H1 (cell line): ENCODE measurements at regions not wholly inside any gene's neighbourhood (a gene's known extent, or its start where the extent isn't known, plus 50 kb on each side); places are given as distances from the start of the nearest gene placed in this dataset.
A peak's percentile ranks its signal among the peaks of the same experiment; 100 is the strongest.

Experiments used
- CTCF ChIA-PET: fragments of 300-600 bp; sonication (Branson Sonifier 250); formaldehyde crosslinking; loops from one replicate; lab custom pipeline; 2021; ENCODE audit not compliant: partially characterized antibody; lab: Charles Lee
- POLR2A ChIA-PET: fragments of 300-600 bp; sonication (Branson Sonifier 250); formaldehyde crosslinking; loops from one replicate; lab custom pipeline; 2021; ENCODE audit warnings: inconsistent platforms; ENCODE audit not compliant: partially characterized antibody; lab: Charles Lee
- DNase-seq, 2 experiments: peaks; one replicate each; pipeline versions ENCODE4 v3.0.0 to v3.0.0-alpha.2; 2010 to 2022; ENCODE audit warnings: low spot score in 2 of 2, low read depth in 1 of 2, mixed read lengths in 1 of 2
- FAIRE-seq: peaks from 2 replicates; lab custom pipeline; 2011; peaks lifted over from hg19 to GRCh38; lab: Jason Lieb, UNC
- H2AFZ ChIP-seq: 2 replicates; pipeline ENCODE4 v1.8.1; 2012; ENCODE audit warnings: low read length, inconsistent platforms
- H2AK5ac ChIP-seq: 2 replicates; pipeline ENCODE4 v1.6.1; 2013; ENCODE audit warnings: low read depth, low read length
- H2BK120ac ChIP-seq: replicated peaks from 2 replicates; pipeline ENCODE3; 2013; ENCODE audit warnings: low read depth, low read length, inconsistent platforms
- H2BK12ac ChIP-seq: 2 replicates; pipeline ENCODE4 v1.6.1; 2013; ENCODE audit warnings: low read depth, low read length
- H2BK15ac ChIP-seq: 2 replicates; pipeline ENCODE4 v1.6.1; 2013; ENCODE audit warnings: low read length
- H2BK20ac ChIP-seq: 2 replicates; pipeline ENCODE4 v1.6.1; 2013; ENCODE audit warnings: low read length
- H2BK5ac ChIP-seq: 2 replicates; pipeline ENCODE4 v1.6.1; 2013; ENCODE audit warnings: low read depth, low read length
- H3K14ac ChIP-seq: 2 replicates; pipeline ENCODE4 v1.6.1; 2013; ENCODE audit warnings: inconsistent platforms; ENCODE audit not compliant: insufficient read length
- H3K18ac ChIP-seq: 2 replicates; pipeline ENCODE4 v1.6.1; 2013; ENCODE audit warnings: low read length; ENCODE audit errors: extremely low read depth
- H3K23ac ChIP-seq: 2 replicates; pipeline ENCODE4 v1.6.1; 2013; ENCODE audit warnings: inconsistent platforms; ENCODE audit not compliant: insufficient read length
- H3K23me2 ChIP-seq: 2 replicates; pipeline ENCODE4 v1.6.1; 2013; ENCODE audit warnings: low read depth, low read length
- H3K27ac ChIP-seq: 2 replicates; pipeline ENCODE4 v1.6.1; 2011; ENCODE audit warnings: low read depth, low read length, inconsistent platforms
- H3K27me3 ChIP-seq, 4 experiments: replicated peaks in 1 of 4; 1 replicate in 1 of 4; 2 replicates in 3 of 4; pipeline versions ENCODE4 v1.6.1 to v1.8.1; 2011 to 2013; ENCODE audit warnings: low read length in 3 of 4, mild to moderate bottlenecking in 3 of 4, inconsistent platforms in 2 of 4, mixed read lengths in 2 of 4, moderate library complexity in 1 of 4; ENCODE audit not compliant: control insufficient read depth in 3 of 4, insufficient read depth in 3 of 4; ENCODE audit errors: extremely low read depth in 1 of 4
- H3K36me3 ChIP-seq, 4 experiments: 2 replicates each; pipeline versions ENCODE4 v1.6.1 to v1.8.1; 2011 to 2013; ENCODE audit warnings: mild to moderate bottlenecking in 4 of 4, low read length in 3 of 4, moderate library complexity in 2 of 4, control low read depth in 1 of 4, inconsistent platforms in 1 of 4; ENCODE audit not compliant: insufficient read depth in 4 of 4, control insufficient read depth in 2 of 4
- H3K4ac ChIP-seq: replicated peaks from 2 replicates; pipeline ENCODE3; 2013; ENCODE audit warnings: low read length, low read depth, mixed read lengths, inconsistent platforms; ENCODE audit not compliant: insufficient read length
- H3K4me1 ChIP-seq, 4 experiments: replicated peaks in 1 of 4; 1 replicate in 1 of 4; 2 replicates in 3 of 4; pipeline versions ENCODE4 v1.6.1 to v1.8.1; 2011 to 2013; ENCODE audit warnings: low read length in 3 of 4, inconsistent platforms in 2 of 4, mixed read lengths in 1 of 4; ENCODE audit not compliant: insufficient read depth in 4 of 4, control insufficient read depth in 3 of 4
- H3K4me2 ChIP-seq, 2 experiments: 2 replicates each; pipeline versions ENCODE4 v1.6.1 to v1.8.1; 2011 to 2013; ENCODE audit warnings: low read depth in 2 of 2, low read length in 2 of 2, control low read depth in 1 of 2, inconsistent platforms in 1 of 2, mild to moderate bottlenecking in 1 of 2; ENCODE audit not compliant: insufficient read depth in 1 of 2
- H3K4me3 ChIP-seq, 4 experiments: fragments of 200-600, 300-600 bp in 1 of 4; sonication (generic), shearing (Covaris generic), sonication (Bioruptor Twin) in 1 of 4; 2 replicates each; pipeline versions ENCODE4 v1.5.1 to v1.8.1; 2011 to 2016; ENCODE audit warnings: low read length in 4 of 4, low read depth in 3 of 4, control low read depth in 2 of 4, inconsistent platforms in 2 of 4, mild to moderate bottlenecking in 2 of 4, mixed read lengths in 1 of 4, moderate library complexity in 1 of 4; ENCODE audit not compliant: insufficient read depth in 2 of 4; ENCODE audit errors: extremely low read depth in 1 of 4
- H3K56ac ChIP-seq: replicated peaks from 2 replicates; pipeline ENCODE3; 2013; ENCODE audit warnings: low read depth, mild to moderate bottlenecking, mixed read lengths, low read length, inconsistent platforms; ENCODE audit not compliant: insufficient read length
- H3K79me1 ChIP-seq: 2 replicates; pipeline ENCODE4 v1.6.1; 2013; ENCODE audit warnings: low read depth, low read length, control low read depth
- H3K79me2 ChIP-seq, 2 experiments: 2 replicates each; pipeline versions ENCODE4 v1.6.1 to v1.8.1; 2012 to 2013; ENCODE audit warnings: low read length in 2 of 2, mild to moderate bottlenecking in 2 of 2, inconsistent platforms in 1 of 2; ENCODE audit not compliant: insufficient read depth in 2 of 2, control insufficient read depth in 1 of 2
- H3K9ac ChIP-seq, 4 experiments: replicated peaks in 1 of 4; 1 replicate in 1 of 4; 2 replicates in 3 of 4; pipeline versions ENCODE4 v1.6.1 to v1.8.1; 2011 to 2013; ENCODE audit warnings: low read depth in 3 of 4, low read length in 3 of 4, control low read depth in 2 of 4, mild to moderate bottlenecking in 2 of 4, moderate library complexity in 2 of 4, inconsistent platforms in 1 of 4; ENCODE audit errors: extremely low read depth in 1 of 4
- H3K9me3 ChIP-seq, 2 experiments: 2 replicates each; pipeline versions ENCODE4 v1.6.1 to v1.8.1; 2012 to 2013; ENCODE audit warnings: mild to moderate bottlenecking in 2 of 2, moderate library complexity in 2 of 2, control low read depth in 1 of 2, inconsistent platforms in 1 of 2, low read depth in 1 of 2, low read length in 1 of 2, mixed read lengths in 1 of 2; ENCODE audit not compliant: insufficient read depth in 2 of 2
- H4K20me1 ChIP-seq, 2 experiments: replicated peaks in 1 of 2; 2 replicates each; pipeline versions ENCODE3 to v1.8.1; 2011 to 2013; ENCODE audit warnings: inconsistent platforms in 2 of 2, low read length in 2 of 2, mild to moderate bottlenecking in 1 of 2; ENCODE audit not compliant: insufficient read depth in 2 of 2, control insufficient read depth in 1 of 2
- H4K5ac ChIP-seq: 2 replicates; pipeline ENCODE4 v1.6.1; 2013; ENCODE audit warnings: low read length, low read depth, mixed read lengths, inconsistent platforms; ENCODE audit not compliant: insufficient read length
- H4K8ac ChIP-seq: 2 replicates; pipeline ENCODE4 v1.8.0; 2013; ENCODE audit warnings: mild to moderate bottlenecking, moderate library complexity, low read length, inconsistent platforms; ENCODE audit not compliant: insufficient read depth; ENCODE audit errors: extremely low read depth
- H4K91ac ChIP-seq: replicated peaks from 2 replicates; pipeline ENCODE3; 2013; ENCODE audit warnings: low read length, mixed read lengths, inconsistent platforms; ENCODE audit not compliant: insufficient read length
- CBX8 ChIP-seq: fragments of 300-800, 300-1000 bp; sonication (generic); IDR thresholded peaks from 2 replicates; pipeline ENCODE4 v1.7.1; 2016; ENCODE audit warnings: low read depth, low read length, borderline replicate concordance
- GABPA ChIP-seq: IDR thresholded peaks from 2 replicates; pipeline ENCODE4 v1.6.1; 2011; ENCODE audit warnings: mild to moderate bottlenecking, low read length, moderate library complexity, borderline replicate concordance; ENCODE audit not compliant: insufficient read depth
- NANOG ChIP-seq: IDR thresholded peaks from 2 replicates; pipeline ENCODE4 v1.6.1; 2011; ENCODE audit warnings: low read length, low read depth, mild to moderate bottlenecking, inconsistent platforms; ENCODE audit not compliant: insufficient read depth, poor library complexity, severe bottlenecking
- RAD21 ChIP-seq, 2 experiments: IDR thresholded peaks in 1 of 2; conservative IDR thresholded peaks in 1 of 2; 2 replicates each; pipeline ENCODE4 v1.6.1; 2011; ENCODE audit warnings: low read depth in 2 of 2, low read length in 2 of 2, improper control_type of control experiment in 1 of 2, inconsistent platforms in 1 of 2, mild to moderate bottlenecking in 1 of 2, moderate library complexity in 1 of 2
- WGBS, 2 experiments: shearing (Covaris generic) in 1 of 2; methylation state at CpG; one replicate each; pipeline versions ENCODE4 v1.1.6 to v1.1.7; 2013 to 2015; ENCODE audit warnings: low lambda C conversion rate in 2 of 2, mixed read lengths in 2 of 2, inconsistent platforms in 1 of 2, low coverage in 1 of 2, missing lambda C conversion rate in 1 of 2; ENCODE audit not compliant: insufficient replicate concordance in 2 of 2, insufficient coverage in 1 of 2, insufficient read length in 1 of 2; ENCODE audit errors: extremely low coverage in 1 of 2, missing lambda C conversion rate in 1 of 2; 5-methylcytosine and 5-hydroxymethylcytosine counted together

DNA sequence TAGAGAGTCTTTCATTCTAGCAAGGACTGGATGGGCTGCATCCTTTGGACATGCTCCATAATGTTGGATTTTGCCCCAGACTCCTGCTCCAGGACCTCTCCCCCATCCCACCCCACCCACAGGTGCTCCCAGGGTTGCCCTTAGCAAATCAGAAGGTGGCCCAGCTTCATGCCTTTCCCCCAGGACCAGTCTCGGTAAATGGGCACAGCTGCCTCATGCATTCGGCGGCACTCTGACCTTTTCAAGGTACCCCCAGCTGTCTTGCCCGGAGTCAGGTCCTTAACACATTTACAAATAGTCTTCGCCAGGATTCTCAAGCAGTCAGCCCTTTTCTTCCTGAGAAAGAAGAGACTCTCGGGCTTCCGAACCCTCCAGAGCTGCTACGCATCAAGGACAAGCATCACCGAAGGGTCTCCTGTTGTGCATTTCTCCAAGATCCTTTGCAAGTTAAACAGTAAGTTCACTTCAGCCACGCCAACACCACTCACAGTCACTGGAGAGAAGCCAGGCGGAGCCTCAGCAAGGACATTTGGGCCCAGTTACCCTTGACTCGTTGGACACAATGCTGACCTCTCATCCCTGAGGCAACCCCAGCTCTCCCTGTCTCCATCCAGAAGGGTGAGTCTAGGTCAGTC, 287.8 kb downstream of the FAM43A start:
- Histone ChIP-seq H3K56ac (no peak overlapping the region), H3K9ac (no peak overlapping the region), H3K23me2 (no peaks in the 10 kb centered on the region), H4K8ac (no peak overlapping the region), H4K91ac (no peak overlapping the region), H3K4me3 (no peak overlapping the region), H2BK5ac (no peak overlapping the region), H3K27me3 (no peaks in the 10 kb centered on the region), H2BK12ac (no peak overlapping the region), H3K79me1 (no peaks in the 10 kb centered on the region), H3K36me3 (no peaks in the 10 kb centered on the region), H2BK120ac (no peak overlapping the region), H4K5ac (no peak overlapping the region), H2BK15ac (no peak overlapping the region), H3K23ac (no peak overlapping the region), H3K4me2 (no peak overlapping the region), H2AFZ (0 out of 2 replicates have a peak overlapping the region, but pooled peaks have one; percentile 32), H2AK5ac (no peak overlapping the region), H3K18ac (no peak overlapping the region), H3K9me3 (peaks cover 0 to 3% of the 10 kb centered on the region in 2 experiments; a peak in 1 of 4 replicates), H2BK20ac (no peak overlapping the region), H3K27ac (no peak overlapping the region), H4K20me1 (no peaks in the 10 kb centered on the region), H3K4me1 (no peaks in the 10 kb centered on the region), H3K14ac (no peak overlapping the region), H3K79me2 (no peaks in the 10 kb centered on the region), H3K4ac (peak overlapping the region; percentile 35)
- ChIA-PET POLR2A (no interaction called here), CTCF (interaction anchor here (0.5 to 3.0 kb wide), 10 partner anchors 12 to 301 kb away, joined by 3 to 22 read pairs (median 4); partner anchors contain the start of gene LSG1)
- 86% methylated on average over 12 of the region's 12 CpGs; no CpG with 5 or more reads in 1 of the 2 experiments for WGBS, 2 experiments
- peak in 1 of 2 experiments; percentile 35 for DNase-seq
- no peak for FAIRE-seq
- TF ChIP-seq CBX8: no peak
- TF ChIP-seq NANOG: no peak
- TF ChIP-seq GABPA: no peak
- no peak for TF ChIP-seq RAD21 (IDR thresholded peaks at IDR 0.05 in 1 of 2, conservative IDR thresholded peaks at IDR 0.05 in 1 of 2; ENCODE audit: low read depth in 2 of 2, low read length in 2 of 2)
